ENCODE measurements at regions not wholly inside any gene's neighbourhood (a gene's known extent, or its start where the extent isn't known, plus 50 kb on each side); places are given as distances from the start of the nearest gene placed in this dataset.

GRCh38 chr16:79971237-79971572 is 370.7 kb upstream of the MAF start:
- Histone ChIP-seq H3K36me3 (ENCODE audit: low read depth, low read length) (no peaks in the 10 kb centered on the region), H3K27ac (ENCODE audit: low read length) (no peak overlapping the region), H3K4me2 (ENCODE audit: low read length) (no peak overlapping the region), H4K20me1 (ENCODE audit: low read length) (no peaks in the 10 kb centered on the region), H3K27me3 (ENCODE audit: low read length) (no peaks in the 10 kb centered on the region), H3F3A (ENCODE audit: low read length, unreplicated experiment) (no peaks in the 10 kb centered on the region), H3K79me2 (ENCODE audit: low read length) (no peaks in the 10 kb centered on the region), H3K9me2 (replicated peaks; ENCODE audit: low read length) (no peaks in the 10 kb centered on the region), H3K4me1 (ENCODE audit: insufficient read depth, low read length) (no peaks in the 10 kb centered on the region), H3K4me3 (ENCODE audit: low read length) (no peak overlapping the region), H3K9me3 (ENCODE audit: low read length) (no peaks in the 10 kb centered on the region), H3K9ac (ENCODE audit: low read length) (no peak overlapping the region), H2AFZ (ENCODE audit: low read length) (no peak overlapping the region)
- ATAC-seq, result no peak
- TF ChIP-seq EZH2phosphoT487 (IDR thresholded peaks at IDR 0.05; ENCODE audit: borderline replicate concordance, low read length) (no peak), CTCF (conservative IDR thresholded peaks at IDR 0.05; ENCODE audit: low read depth, low read length) (no peak), EZH2 (IDR thresholded peaks at IDR 0.05; ENCODE audit: low read length, unreplicated experiment) (no peak)
- no TSS peak for BruUV-seq (replicated peaks)
- intact Hi-C loops (cut with micrococcal nuclease), result no loop called here
- ChIA-PET CTCF (no interaction called here), POLR2A (ENCODE audit: unreplicated experiment) (no interaction called here)
- no peak for DNase-seq

DNA sequence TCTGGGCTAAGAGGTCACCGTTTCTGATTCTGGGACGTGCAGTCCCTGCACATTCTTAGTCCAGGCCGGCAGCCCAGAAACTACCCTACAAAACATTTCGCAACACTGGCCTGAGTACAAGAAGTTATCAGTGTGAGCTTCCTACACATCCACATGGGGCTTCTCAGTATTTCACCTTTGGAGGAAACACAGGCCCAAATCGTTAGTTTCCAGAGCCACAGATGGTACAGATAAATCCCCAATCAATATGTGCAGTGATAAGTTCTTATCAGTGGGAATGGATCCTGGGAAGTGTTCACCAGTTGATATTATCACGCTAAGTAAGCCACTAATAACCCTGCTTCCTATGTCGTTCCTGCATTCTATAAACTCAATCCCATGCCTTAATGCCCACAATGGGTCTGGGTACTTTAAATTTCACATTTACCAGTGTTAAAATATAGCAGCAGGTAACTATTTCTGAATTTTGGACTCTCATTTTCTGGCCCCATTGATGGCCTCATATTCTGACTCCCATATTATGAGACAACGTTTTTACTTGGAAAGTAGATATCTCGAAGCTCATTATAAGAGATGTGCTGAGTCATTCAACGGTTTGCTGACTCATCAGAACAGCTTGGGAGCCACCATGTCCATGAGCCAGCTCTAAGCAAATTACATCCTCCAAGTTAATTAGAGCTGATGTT is 370.2 kb upstream of the MAF start:
- H3K9me3 ChIP-seq (ENCODE audit: low read length), result no peaks in the 10 kb centered on the region
- no peak for TF ChIP-seq EZH2 (IDR thresholded peaks at IDR 0.05; ENCODE audit: low read length, unreplicated experiment)
- no peak for TF ChIP-seq EZH2phosphoT487 (IDR thresholded peaks at IDR 0.05; ENCODE audit: borderline replicate concordance, low read length)
- no peak for TF ChIP-seq CTCF (conservative IDR thresholded peaks at IDR 0.05; ENCODE audit: low read depth, low read length)
- H3K4me2 ChIP-seq (ENCODE audit: low read length), result no peak overlapping the region
- BruUV-seq (replicated peaks), result no TSS peak
- no peak overlapping the region for H2AFZ ChIP-seq (ENCODE audit: low read length)
- no peaks in the 10 kb centered on the region for H3K4me1 ChIP-seq (ENCODE audit: insufficient read depth, low read length)
- no peaks in the 10 kb centered on the region for H3K79me2 ChIP-seq (ENCODE audit: low read length)
- no peak overlapping the region for H3K4me3 ChIP-seq (ENCODE audit: low read length)
- ChIA-PET CTCF (no interaction called here), POLR2A (ENCODE audit: unreplicated experiment) (no interaction called here)
- H3K36me3 ChIP-seq (ENCODE audit: low read depth, low read length), result no peaks in the 10 kb centered on the region
- H3K27ac ChIP-seq (ENCODE audit: low read length), result no peak overlapping the region
- H3F3A ChIP-seq (ENCODE audit: low read length, unreplicated experiment), result no peaks in the 10 kb centered on the region
- intact Hi-C loops (cut with micrococcal nuclease), result no loop called here
- ATAC-seq (no peak), DNase-seq (no peak)
- no peaks in the 10 kb centered on the region for H3K9me2 ChIP-seq (replicated peaks; ENCODE audit: low read length)
- H4K20me1 ChIP-seq (ENCODE audit: low read length), result no peaks in the 10 kb centered on the region
- no peak overlapping the region for H3K9ac ChIP-seq (ENCODE audit: low read length)
- H3K27me3 ChIP-seq (ENCODE audit: low read length), result no peaks in the 10 kb centered on the region

DNA sequence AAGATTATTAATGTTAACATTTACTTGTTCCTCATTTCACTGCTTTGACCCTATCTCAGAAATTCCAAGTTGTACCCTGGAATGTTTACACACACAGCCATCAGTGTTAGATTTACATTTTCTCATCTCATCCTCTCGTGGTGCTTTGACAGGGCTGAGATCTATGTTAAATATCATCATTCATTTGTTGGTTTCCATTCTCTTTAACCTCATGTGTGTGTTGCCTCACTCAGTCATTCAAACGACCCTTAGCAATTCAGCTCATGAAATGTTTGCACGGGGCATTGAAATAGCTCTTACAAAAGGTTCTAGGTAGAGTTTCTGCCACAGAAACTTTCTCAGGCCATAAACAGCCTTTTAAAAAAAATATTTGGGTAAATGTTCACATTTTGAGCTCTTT is 369.6 kb upstream of the MAF start:
- no peaks in the 10 kb centered on the region for H3K79me2 ChIP-seq (ENCODE audit: low read length)
- CTCF ChIA-PET, result no interaction called here
- H3F3A ChIP-seq (ENCODE audit: low read length, unreplicated experiment), result no peaks in the 10 kb centered on the region
- H3K36me3 ChIP-seq (ENCODE audit: low read depth, low read length), result no peaks in the 10 kb centered on the region
- no peaks in the 10 kb centered on the region for H3K27me3 ChIP-seq (ENCODE audit: low read length)
- intact Hi-C loops (cut with micrococcal nuclease), result no loop called here
- no peak overlapping the region for H3K4me3 ChIP-seq (ENCODE audit: low read length)
- no peak overlapping the region for H3K27ac ChIP-seq (ENCODE audit: low read length)
- ATAC-seq, result no peak
- H3K9me2 ChIP-seq (replicated peaks; ENCODE audit: low read length), result no peaks in the 10 kb centered on the region
- no peak for DNase-seq
- no peak overlapping the region for H3K4me2 ChIP-seq (ENCODE audit: low read length)
- TF ChIP-seq CTCF (conservative IDR thresholded peaks at IDR 0.05; ENCODE audit: low read depth, low read length), result no peak
- TF ChIP-seq EZH2phosphoT487 (IDR thresholded peaks at IDR 0.05; ENCODE audit: borderline replicate concordance, low read length), result no peak
- TF ChIP-seq EZH2 (IDR thresholded peaks at IDR 0.05; ENCODE audit: low read length, unreplicated experiment), result no peak
- H3K9ac ChIP-seq (ENCODE audit: low read length), result no peak overlapping the region
- H3K9me3 ChIP-seq (ENCODE audit: low read length), result no peaks in the 10 kb centered on the region
- POLR2A ChIA-PET (ENCODE audit: unreplicated experiment), result no interaction called here
- H4K20me1 ChIP-seq (ENCODE audit: low read length), result no peaks in the 10 kb centered on the region
- BruUV-seq (replicated peaks), result no TSS peak
- H3K4me1 ChIP-seq (ENCODE audit: insufficient read depth, low read length), result no peaks in the 10 kb centered on the region
- no peak overlapping the region for H2AFZ ChIP-seq (ENCODE audit: low read length)

All from PC-3 (cell line).